ENCODE measurements at regions not wholly inside any gene's neighbourhood (a gene's known extent, or its start where the extent isn't known, plus 50 kb on each side); places are given as distances from the start of the nearest gene placed in this dataset.

GRCh38 chr6:113594726-113595125 lies 262.4 kb upstream of the MARCKS start:
- no peak for DNase-seq

- no peak for DNase-seq
Measured at GRCh38 chr6:113595911-113596376, 261.2 kb upstream of the MARCKS start.

- no peak for DNase-seq
Measured at GRCh38 chr6:113596387-113597230, 260.5 kb upstream of the MARCKS start.

GRCh38 chr6:113597231-113597583 lies 259.9 kb upstream of the MARCKS start:
- no peak for DNase-seq

DNA sequence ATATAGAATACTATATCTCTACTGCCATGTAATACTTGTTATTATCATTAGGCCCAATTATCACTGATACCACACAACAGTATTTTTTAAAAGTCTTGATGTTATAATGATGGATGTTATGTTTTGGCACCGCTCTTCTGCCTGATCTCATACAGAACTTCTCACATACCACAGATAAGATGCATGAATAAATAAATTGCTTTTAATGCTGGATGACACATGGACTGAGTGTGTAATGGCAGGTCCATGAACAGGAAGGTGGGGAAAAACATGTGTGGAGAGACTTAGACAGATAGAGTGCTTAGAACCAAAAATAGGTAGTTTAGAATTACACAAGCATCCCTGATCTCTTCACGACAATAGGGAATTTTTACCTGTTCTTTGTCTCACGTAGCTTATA lies 258.4 kb upstream of the MARCKS start:
- no peak for DNase-seq

DNA sequence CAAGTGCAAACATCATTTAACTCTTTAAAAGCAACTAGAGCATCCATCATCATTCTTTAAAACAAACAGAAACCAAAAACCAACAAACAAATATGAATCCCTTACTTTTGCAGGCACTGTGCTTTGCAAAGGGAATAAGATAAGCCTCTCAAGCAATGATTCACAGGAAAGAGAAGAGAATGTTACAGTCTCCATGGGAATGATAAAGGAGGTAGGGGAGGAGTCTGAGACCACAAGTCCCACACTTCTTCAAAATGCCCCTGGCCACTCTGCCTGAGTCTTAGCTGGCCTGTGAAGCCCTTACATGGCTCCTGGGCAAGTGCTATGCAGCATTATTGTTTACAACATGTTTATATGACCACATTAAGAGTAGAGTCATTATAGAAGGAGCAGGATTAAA lies 257.7 kb upstream of the MARCKS start:
- no peak for DNase-seq

DNA sequence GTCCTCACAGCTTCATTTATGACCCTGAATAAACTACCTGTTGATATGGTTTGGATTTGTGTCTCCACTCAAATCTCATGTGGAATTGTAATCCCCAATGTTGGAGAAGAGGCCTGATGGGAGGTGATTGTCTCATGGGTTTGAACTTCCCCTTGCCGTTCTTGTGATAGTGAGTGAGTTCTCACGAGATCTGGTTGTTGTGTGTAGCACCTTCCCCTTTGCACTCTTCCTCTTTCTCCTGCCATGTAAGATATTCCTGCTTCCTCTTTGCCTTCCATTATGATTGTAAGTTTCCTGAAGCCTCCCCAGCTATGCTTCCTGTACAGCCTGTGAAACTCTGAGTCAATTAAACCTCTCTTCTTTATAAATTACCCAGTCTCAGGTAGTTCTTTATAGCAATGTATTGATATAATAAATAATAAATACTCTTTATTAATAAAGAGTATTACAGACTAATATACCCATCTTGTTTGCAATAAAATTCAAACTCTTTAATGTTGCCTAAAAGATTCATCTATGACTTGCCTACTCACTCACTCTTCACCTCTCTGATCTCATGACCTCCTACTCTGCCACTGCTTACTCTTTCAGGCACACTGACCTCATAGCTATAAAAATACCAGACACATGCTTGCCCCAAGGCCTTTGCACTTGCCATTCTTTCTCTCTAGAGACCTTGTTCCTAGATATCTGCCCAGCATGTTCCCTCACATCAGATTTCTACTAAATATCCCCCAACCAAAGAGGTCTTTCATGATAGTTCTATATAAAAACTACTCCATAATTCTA lies 256.4 kb upstream of the MARCKS start:
- no peak for DNase-seq

- no peak for DNase-seq
Measured at GRCh38 chr6:113607821-113608545, 249.2 kb upstream of the MARCKS start.

DNA sequence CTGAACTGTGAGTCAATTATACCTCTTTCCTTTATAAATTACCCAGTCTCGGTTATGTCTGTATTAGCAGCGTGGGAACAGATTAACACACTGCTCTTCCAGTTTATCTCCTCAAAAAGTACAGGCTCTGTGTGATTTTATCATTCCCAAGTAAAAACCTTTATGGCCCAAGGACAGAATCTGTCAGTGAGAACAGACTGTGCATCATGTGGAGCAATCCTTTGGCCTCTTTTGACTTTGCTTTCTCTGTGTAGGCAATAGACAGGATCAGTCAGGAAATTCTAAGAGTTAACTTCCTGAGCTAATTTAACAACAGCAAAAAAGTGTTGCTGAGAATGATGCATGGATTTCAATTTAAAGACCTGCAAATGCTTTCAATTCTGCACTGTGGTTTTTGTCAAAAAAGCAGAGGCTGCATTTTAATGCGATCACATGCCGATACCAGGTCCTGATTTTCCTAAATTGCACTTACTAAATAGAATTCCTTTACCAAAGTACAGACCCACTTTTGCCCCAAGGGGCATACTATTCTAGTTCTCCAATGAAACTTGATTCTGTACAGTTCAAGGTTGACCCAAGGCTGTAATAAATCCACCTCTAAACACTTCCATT lies 246.7 kb upstream of the MARCKS start:
- no peak for DNase-seq

DNA sequence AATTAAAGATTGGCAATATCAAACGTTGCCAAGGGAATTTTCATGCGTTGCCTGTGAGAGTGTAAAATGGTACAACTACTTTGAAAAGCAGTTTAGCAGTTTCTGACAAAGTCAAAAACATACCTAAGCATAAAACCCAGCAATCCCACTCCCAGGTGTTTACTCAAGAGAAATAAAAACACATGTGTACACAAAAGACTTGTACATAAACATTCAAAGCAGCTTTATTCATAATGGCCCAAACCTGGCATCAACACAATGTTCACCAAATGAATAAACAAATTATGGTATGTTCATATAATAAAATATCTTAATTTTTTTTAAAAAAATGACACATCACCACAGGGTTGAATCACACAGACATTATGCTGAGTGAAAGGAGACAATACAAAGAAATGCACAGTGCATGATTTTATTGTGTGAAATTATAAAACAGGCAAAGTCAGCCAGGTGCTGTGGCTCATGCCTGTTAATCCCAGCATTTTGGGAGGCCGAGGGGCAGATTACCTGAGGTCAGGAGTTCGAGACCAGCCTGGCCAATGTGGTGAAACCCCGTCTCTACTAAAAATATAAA lies 240.4 kb upstream of the MARCKS start:
- DNase-seq = no peak

DNA sequence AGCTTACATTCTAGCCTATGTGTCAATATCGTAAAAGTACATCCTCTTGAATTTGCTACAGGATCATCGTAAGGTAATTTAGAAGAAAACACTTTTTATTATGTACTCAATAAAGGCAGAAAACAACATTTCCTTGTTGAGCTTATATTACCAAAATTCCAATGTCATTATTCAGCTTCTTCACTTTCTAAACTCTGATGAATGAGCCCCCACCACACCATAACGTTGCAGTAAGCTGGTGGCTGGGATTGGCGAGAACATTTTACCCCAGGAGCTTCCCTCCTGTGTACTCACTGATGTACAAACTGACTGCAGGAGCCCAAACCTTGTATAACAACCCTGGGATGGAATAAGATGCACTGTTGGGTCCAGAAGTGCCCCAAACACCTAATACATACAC lies 238.1 kb upstream of the MARCKS start:
- no peak for DNase-seq

DNA sequence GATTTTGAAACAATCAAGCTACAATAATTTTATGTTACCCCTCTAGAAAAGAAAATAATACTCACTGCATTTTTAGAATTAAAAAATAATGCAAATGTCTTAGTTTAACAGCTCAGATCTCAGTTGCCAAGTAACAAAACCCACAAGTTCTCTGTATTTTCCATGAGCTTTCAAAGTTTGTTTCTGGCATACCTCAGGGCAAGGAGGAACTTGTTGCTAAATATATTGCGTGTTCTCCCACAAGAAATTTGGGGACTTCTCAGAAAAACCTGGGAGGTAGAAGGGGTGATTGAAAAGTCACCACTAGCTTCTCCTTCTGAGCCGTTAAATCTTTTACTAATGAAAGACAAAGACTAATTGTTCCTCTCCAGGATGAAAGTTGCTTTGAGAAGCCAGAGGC lies 236.8 kb upstream of the MARCKS start:
- DNase-seq = no peak

- no peak for DNase-seq
Measured at GRCh38 chr6:113622254-113622653, 234.9 kb upstream of the MARCKS start.

DNA sequence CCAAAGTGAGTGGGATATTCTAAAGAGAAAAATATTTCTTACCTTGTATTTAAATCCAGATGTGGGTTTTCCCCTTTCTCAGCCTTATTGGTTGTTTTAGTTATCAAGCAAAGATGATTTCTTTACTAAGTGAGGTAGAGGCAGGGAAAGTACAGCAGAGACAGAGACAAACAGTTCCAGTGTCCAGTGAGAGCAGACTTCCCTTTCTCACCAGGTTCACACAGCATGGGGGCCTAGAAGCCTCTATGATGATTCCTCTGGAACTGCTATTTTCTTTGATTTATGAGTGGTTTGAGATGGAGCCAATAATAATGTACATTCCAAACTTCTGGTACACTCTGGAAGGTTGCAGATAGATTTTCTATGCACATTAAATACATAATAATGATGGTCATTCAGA lies 234.0 kb upstream of the MARCKS start:
- no peak for DNase-seq

DNA sequence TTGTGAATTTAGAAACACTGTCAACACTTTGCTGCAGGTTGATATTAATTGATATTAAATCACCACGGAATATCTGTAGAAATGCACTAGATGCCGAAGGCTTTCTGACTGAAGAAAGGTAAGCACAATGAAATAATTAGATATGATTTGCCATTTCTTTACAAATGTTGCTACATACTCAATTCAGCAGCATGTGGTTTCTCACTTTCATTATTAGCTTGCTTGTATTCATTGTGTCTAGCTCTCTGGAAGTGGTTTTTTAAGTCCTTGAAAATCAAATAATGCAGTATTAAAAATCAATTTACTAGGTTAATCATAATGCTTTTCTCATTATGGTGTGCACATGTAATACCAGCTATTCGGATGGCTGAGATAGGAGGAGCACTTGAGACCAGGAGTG lies 231.3 kb upstream of the MARCKS start:
- DNase-seq = no peak

DNA sequence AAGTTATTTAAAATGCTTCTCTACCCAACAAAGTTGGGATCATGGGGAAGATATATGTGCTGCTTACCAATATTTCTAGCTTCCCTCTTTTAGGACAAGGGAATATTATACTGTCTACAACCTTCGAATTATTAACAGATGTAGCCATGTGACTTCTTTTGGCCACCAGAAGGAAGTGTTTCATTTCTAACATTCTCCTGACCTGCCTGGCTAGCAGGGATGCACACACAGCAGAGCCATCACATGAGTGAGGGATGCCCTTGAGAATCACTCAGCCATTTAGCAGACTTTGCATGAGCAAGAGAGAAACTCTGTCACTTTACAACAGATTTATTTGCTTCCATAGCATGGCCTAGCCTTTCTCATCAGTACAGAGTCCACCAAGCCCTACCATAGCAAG lies 230.7 kb upstream of the MARCKS start:
- DNase-seq = no peak

- no peak for DNase-seq
Measured at GRCh38 chr6:113627480-113627879, 229.7 kb upstream of the MARCKS start.

DNA sequence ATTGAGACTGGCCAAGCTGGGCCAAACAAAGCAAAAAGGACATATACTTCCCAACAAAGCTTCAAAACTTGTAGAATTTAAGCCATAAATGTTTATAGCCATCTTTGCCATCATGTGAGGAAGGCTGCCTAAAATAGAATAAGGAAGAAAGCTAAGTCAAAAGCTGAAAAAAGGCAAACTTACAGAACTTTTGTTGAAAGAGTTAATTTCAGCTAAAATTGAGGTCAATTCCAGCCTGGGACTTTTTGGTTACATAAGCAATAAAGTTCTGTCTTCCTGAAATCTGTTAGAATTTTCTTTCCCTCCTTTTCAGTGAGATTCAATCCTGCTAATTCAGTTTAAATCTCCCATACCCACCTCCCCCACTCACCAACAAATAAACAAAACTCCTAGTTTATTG lies 227.9 kb upstream of the MARCKS start:
- DNase-seq = no peak

DNA sequence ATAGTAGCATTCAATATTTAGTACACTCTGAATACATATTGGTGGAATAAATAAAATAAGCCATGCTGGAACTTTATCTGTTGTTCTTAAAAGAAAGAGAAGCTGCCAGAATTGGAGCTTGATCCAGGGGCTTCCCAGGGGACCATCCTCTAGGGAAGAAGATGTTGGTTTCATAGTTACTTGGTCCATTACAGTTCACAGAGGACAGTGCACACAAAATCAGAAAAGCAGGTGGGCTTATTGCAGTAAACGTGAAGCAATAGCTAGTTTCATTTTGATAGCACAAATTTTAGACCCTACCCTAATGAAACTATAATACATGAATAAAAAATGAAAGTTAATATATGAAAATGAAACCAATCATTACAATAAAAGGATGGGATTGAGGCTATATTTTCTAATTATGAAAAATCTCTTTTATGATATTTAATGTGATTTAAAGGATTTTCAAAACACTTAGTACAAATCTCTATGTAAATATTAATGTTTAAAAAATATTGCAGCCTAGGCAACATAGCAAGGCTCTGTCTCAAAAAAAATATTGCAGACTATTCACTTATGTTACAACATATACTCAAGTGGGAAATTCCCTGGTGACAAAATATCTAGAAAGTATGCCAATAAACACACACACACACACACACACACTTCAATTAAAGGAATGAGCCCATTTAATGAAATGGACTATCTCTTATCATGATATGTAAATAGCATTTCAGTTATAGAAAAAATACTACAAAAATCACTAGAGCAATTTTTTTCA lies 227.0 kb upstream of the MARCKS start:
- no peak for DNase-seq

DNA sequence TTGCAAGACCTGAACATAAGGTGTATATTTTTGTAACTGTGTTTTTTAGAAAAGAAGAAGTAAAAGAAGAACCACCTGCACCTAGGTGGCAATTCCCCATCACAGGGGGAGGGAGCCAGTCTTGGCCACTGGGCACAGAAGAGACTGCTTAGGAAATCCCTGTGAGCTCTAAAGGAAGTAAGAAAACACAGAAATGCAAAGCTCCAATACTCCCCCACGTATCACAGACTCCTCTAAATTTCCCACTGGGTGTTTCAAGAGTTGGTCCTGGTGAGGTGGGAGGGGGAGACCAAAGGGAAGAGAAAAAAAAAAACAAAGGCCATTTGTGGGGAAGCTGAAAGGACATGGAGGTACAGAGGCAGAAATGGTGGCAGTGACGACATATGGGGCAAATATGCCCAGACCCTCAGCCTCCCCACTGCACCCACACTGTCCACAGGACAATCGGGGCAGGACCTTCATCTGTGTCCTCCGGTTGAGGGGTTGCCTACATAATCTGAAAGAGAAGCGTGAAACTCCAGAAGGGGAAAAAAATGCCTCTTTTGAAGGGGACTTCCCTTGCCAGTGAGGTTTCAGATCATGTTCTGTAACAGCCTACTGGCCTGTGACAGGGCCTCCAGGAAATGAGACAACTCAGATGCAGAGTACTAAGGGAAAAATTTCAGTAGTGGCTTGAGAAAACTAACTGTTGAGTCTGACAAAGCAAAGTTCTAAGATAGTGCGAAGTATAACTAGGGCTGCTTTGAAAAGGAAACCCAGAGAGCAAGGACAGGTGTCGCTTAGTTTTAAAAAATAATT lies 226.2 kb upstream of the MARCKS start:
- DNase-seq = peak in 4 of 56 donors; percentile 1 to 20 (median 5)
